D721Med (cell line): ENCODE measurements at regions not wholly inside any gene's neighbourhood (a gene's known extent, or its start where the extent isn't known, plus 50 kb on each side); places are given as distances from the start of the nearest gene placed in this dataset.

Experiments used
- DNase-seq: peaks from one replicate; pipeline ENCODE4 v3.0.0; 2011; ENCODE audit warnings: low spot score; ENCODE audit not compliant: insufficient read length
- FAIRE-seq: peaks from 2 replicates; lab custom pipeline; 2011; peaks lifted over from hg19 to GRCh38; lab: Jason Lieb, UNC
- CTCF ChIP-seq: IDR thresholded peaks from 2 replicates; pipeline ENCODE4 v1.5.1; 2012; ENCODE audit warnings: mild to moderate bottlenecking, control low read depth; ENCODE audit not compliant: insufficient read depth; ENCODE audit errors: missing control alignments

GRCh38 chr4:31037703-31038102, 317.5 kb downstream of the PCDH7 start:
- DNase-seq (no peak), FAIRE-seq (no peak)
- TF ChIP-seq CTCF, result no peak

GRCh38 chr4:31039382-31039781, 319.2 kb downstream of the PCDH7 start:
- no peak for FAIRE-seq
- TF ChIP-seq CTCF, result no peak
- DNase-seq, result no peak

- FAIRE-seq, result no peak
- no peak for DNase-seq
- no peak for TF ChIP-seq CTCF
Observed at GRCh38 chr4:31040106-31040505, 319.9 kb downstream of the PCDH7 start.

GRCh38 chr4:31041385-31041784, 321.2 kb downstream of the PCDH7 start:
- DNase-seq (no peak), FAIRE-seq (no peak)
- no peak for TF ChIP-seq CTCF

GRCh38 chr4:31041853-31042252, 321.7 kb downstream of the PCDH7 start:
- no peak for TF ChIP-seq CTCF
- no peak for FAIRE-seq
- DNase-seq, result no peak

- FAIRE-seq, result no peak
- no peak for TF ChIP-seq CTCF
- DNase-seq, result no peak
Observed at GRCh38 chr4:31043382-31044062, 323.4 kb downstream of the PCDH7 start.

- no peak for TF ChIP-seq CTCF
- no peak for FAIRE-seq
Observed at GRCh38 chr4:31045151-31045550, 325.0 kb downstream of the PCDH7 start.

More at GRCh38 chr4:31045151-31045550, 325.0 kb downstream of the PCDH7 start:
- DNase-seq, result no peak
